ENCODE measurements at regions not wholly inside any gene's neighbourhood (a gene's known extent, or its start where the extent isn't known, plus 50 kb on each side); places are given as distances from the start of the nearest gene placed in this dataset.

GRCh38 chr4:17368408-17368807, 143.5 kb downstream of the QDPR start:
- no peak overlapping the region for H3K4me3 ChIP-seq
- no peak overlapping the region for H3K27ac ChIP-seq
- intact Hi-C loops (cut with DNase I), result no loop called here
- H3K36me3 ChIP-seq (replicated peaks in 1 of 2; ENCODE audit: insufficient read depth in 1 of 2, low read depth in 2 of 2), result no peaks in the 10 kb centered on the region
- H3K27me3 ChIP-seq, result no peaks in the 10 kb centered on the region
- DNase-seq (no peak), ATAC-seq (no peak)
- no peaks in the 10 kb centered on the region for H3K9me3 ChIP-seq
- TF ChIP-seq POLR2A (IDR thresholded peaks at IDR 0.05), result no peak
- no peak for TF ChIP-seq CTCF (IDR thresholded peaks at IDR 0.05)
- H3K4me1 ChIP-seq, result no peaks in the 10 kb centered on the region

GRCh38 chr4:17367201-17367600, 144.7 kb downstream of the QDPR start:
- no peak overlapping the region for H3K4me3 ChIP-seq
- H3K27ac ChIP-seq, result no peak overlapping the region
- WGBS, 2 donors, result 77 to 78% methylated on average over 1 of the region's 1 CpG
- H3K4me1 ChIP-seq, result no peaks in the 10 kb centered on the region
- no peaks in the 10 kb centered on the region for H3K36me3 ChIP-seq (replicated peaks in 1 of 2; ENCODE audit: insufficient read depth in 1 of 2, low read depth in 2 of 2)
- DNase-seq (no peak), ATAC-seq (no peak)
- H3K9me3 ChIP-seq, result no peaks in the 10 kb centered on the region
- TF ChIP-seq CTCF (IDR thresholded peaks at IDR 0.05) (no peak), POLR2A (IDR thresholded peaks at IDR 0.05) (no peak)
- intact Hi-C loops (cut with DNase I), result no loop called here
- no peaks in the 10 kb centered on the region for H3K27me3 ChIP-seq

- Histone ChIP-seq H3K4me3 (no peak overlapping the region), H3K27me3 (no peaks in the 10 kb centered on the region), H3K4me1 (no peaks in the 10 kb centered on the region), H3K9me3 (no peaks in the 10 kb centered on the region), H3K27ac (no peak overlapping the region), H3K36me3 (replicated peaks in 1 of 2; ENCODE audit: insufficient read depth in 1 of 2, low read depth in 2 of 2) (no peaks in the 10 kb centered on the region)
- DNase-seq (peak in 1 of 4 donors; percentile 16), ATAC-seq (no peak)
- intact Hi-C loops (cut with DNase I), result no loop called here
- 44 to 50% methylated on average over 1 of the region's 1 CpG for WGBS, 2 donors
- no peak for TF ChIP-seq POLR2A (IDR thresholded peaks at IDR 0.05)
- TF ChIP-seq CTCF (IDR thresholded peaks at IDR 0.05), result no peak
These were observed 145.4 kb downstream of the QDPR start for GRCh38 chr4:17366496-17366895.

- ATAC-seq (no peak), DNase-seq (no peak)
- WGBS, 2 donors, result 55 to 77% methylated on average over 1 of the region's 1 CpG
- Histone ChIP-seq H3K9me3 (no peaks in the 10 kb centered on the region), H3K27ac (no peak overlapping the region), H3K36me3 (replicated peaks in 1 of 2; ENCODE audit: insufficient read depth in 1 of 2, low read depth in 2 of 2) (no peaks in the 10 kb centered on the region), H3K4me1 (no peaks in the 10 kb centered on the region), H3K27me3 (no peaks in the 10 kb centered on the region), H3K4me3 (no peak overlapping the region)
- intact Hi-C loops (cut with DNase I), result no loop called here
- no peak for TF ChIP-seq CTCF (IDR thresholded peaks at IDR 0.05)
- no peak for TF ChIP-seq POLR2A (IDR thresholded peaks at IDR 0.05)
These were observed 149.5 kb downstream of the QDPR start for GRCh38 chr4:17362430-17362829.

- H3K9me3 ChIP-seq, result no peaks in the 10 kb centered on the region
- TF ChIP-seq POLR2A (IDR thresholded peaks at IDR 0.05), result no peak
- no peak for TF ChIP-seq CTCF (IDR thresholded peaks at IDR 0.05)
- no peaks in the 10 kb centered on the region for H3K4me1 ChIP-seq
- intact Hi-C loops (cut with DNase I), result no loop called here
- H3K27ac ChIP-seq, result no peak overlapping the region
- ATAC-seq (no peak), DNase-seq (no peak)
- WGBS, 2 donors, result 69 to 88% methylated on average over 4 of the region's 4 CpGs
- H3K4me3 ChIP-seq, result no peak overlapping the region
- H3K27me3 ChIP-seq, result no peaks in the 10 kb centered on the region
- H3K36me3 ChIP-seq (replicated peaks in 1 of 2; ENCODE audit: insufficient read depth in 1 of 2, low read depth in 2 of 2), result no peaks in the 10 kb centered on the region
These were observed 153.6 kb downstream of the QDPR start for GRCh38 chr4:17358241-17358640.

Data from body of pancreas (tissue), 4 donors.